Brain microvascular endothelial cell (primary cell): ENCODE measurements at regions not wholly inside any gene's neighbourhood (a gene's known extent, or its start where the extent isn't known, plus 50 kb on each side); places are given as distances from the start of the nearest gene placed in this dataset.

Experiments
- DNase-seq: peaks from one replicate; pipeline ENCODE4 v3.0.0-alpha.2; 2020
- H3K27ac ChIP-seq: fragments of 250-450 bp; sonication (Bioruptor Pico); 2 replicates; pipeline ENCODE4 v1.5.1; 2020; ENCODE audit warnings: mild to moderate bottlenecking, moderate library complexity
- H3K27me3 ChIP-seq: fragments of 250-450 bp; sonication (Bioruptor Pico); replicated peaks from 2 replicates; pipeline ENCODE4 v1.5.1; 2020; ENCODE audit warnings: mild to moderate bottlenecking
- H3K36me3 ChIP-seq: fragments of 250-450 bp; sonication (Bioruptor Pico); replicated peaks from 2 replicates; pipeline ENCODE4 v1.5.1; 2020; ENCODE audit warnings: mild to moderate bottlenecking
- H3K4me3 ChIP-seq: 2 replicates; pipeline ENCODE4 v1.5.1; 2011; ENCODE audit warnings: low read depth, mild to moderate bottlenecking, control low read depth, low read length, moderate library complexity
- CTCF ChIP-seq: IDR thresholded peaks from 2 replicates; pipeline ENCODE4 v1.5.1; 2011; ENCODE audit warnings: low read depth, mild to moderate bottlenecking, moderate library complexity, low read length, control low read depth, inconsistent platforms; ENCODE audit errors: missing control alignments
- in situ Hi-C: cut with HindIII; loops from 2 replicates; pipeline ENCODE4 v1.10.0; 2017; ENCODE audit warnings: low sequenced_read_pairs, low pct_ligation_motif_present

- no peak for DNase-seq
- H3K27ac ChIP-seq = no peak overlapping the region
- TF ChIP-seq CTCF = no peak
- in situ Hi-C loops = no loop called here
- no peaks in the 10 kb centered on the region for H3K36me3 ChIP-seq
- H3K27me3 ChIP-seq = no peaks in the 10 kb centered on the region
- H3K4me3 ChIP-seq = no peak overlapping the region
Measured at GRCh38 chr2:158049129-158049855, 52.4 kb upstream of the UPP2 start.

GRCh38 chr2:158048327-158048726 lies 53.3 kb upstream of the UPP2 start:
- DNase-seq = no peak
- H3K27ac ChIP-seq = no peak overlapping the region

GRCh38 chr2:158047156-158047611 lies 54.5 kb upstream of the UPP2 start:
- H3K4me3 ChIP-seq = no peak overlapping the region
- no peak for TF ChIP-seq CTCF
- H3K27me3 ChIP-seq = no peaks in the 10 kb centered on the region
- H3K27ac ChIP-seq = no peak overlapping the region
- no peak for DNase-seq
- in situ Hi-C loops = no loop called here
- no peaks in the 10 kb centered on the region for H3K36me3 ChIP-seq

More at GRCh38 chr2:158048327-158048726, 53.3 kb upstream of the UPP2 start:
- Histone ChIP-seq H3K36me3 (no peaks in the 10 kb centered on the region), H3K4me3 (no peak overlapping the region), H3K27me3 (no peaks in the 10 kb centered on the region)
- in situ Hi-C loops = no loop called here
- TF ChIP-seq CTCF = no peak

- DNase-seq = no peak
- H3K27me3 ChIP-seq = no peaks in the 10 kb centered on the region
- H3K36me3 ChIP-seq = no peaks in the 10 kb centered on the region
- no peak overlapping the region for H3K27ac ChIP-seq
- in situ Hi-C loops = no loop called here
- TF ChIP-seq CTCF = no peak
- H3K4me3 ChIP-seq = no peak overlapping the region
Measured at GRCh38 chr2:158046121-158046880, 55.4 kb upstream of the UPP2 start.

GRCh38 chr2:158045362-158045761 lies 56.3 kb upstream of the UPP2 start:
- H3K27ac ChIP-seq = no peak overlapping the region
- no peaks in the 10 kb centered on the region for H3K27me3 ChIP-seq
- TF ChIP-seq CTCF = peak; percentile 9
- in situ Hi-C loops = no loop called here
- H3K4me3 ChIP-seq = no peak overlapping the region
- H3K36me3 ChIP-seq = no peaks in the 10 kb centered on the region
- no peak for DNase-seq
